HepG2 (cell line): ENCODE measurements at regions not wholly inside any gene's neighbourhood (a gene's known extent, or its start where the extent isn't known, plus 50 kb on each side); places are given as distances from the start of the nearest gene placed in this dataset.

Experiments used
- ATAC-seq: fragments of 200-7000 bp; cut with Tn5 transposase; 3 replicates; pipeline ENCODE4 v1.9.1; 2020; ENCODE audit warnings: mild to moderate bottlenecking, moderate library complexity
- BruUV-seq: library from RNA; stranded (reverse); fragments of 400-500 nt; replicated peaks from 2 replicates; lab custom pipeline; 2021; lab: Mats Ljungman, UMichigan
- CTCF ChIA-PET: fragments of 300-600 bp; formaldehyde crosslinking; extraction: SDS; loops from one replicate; lab custom pipeline; 2021; ENCODE audit warnings: low total read pairs, inconsistent platforms, low intra/inter-chr PET ratio; lab: Yijun Ruan, JAX
- POLR2A ChIA-PET: fragments of 350-600 bp; sonication (Branson Sonifier 250); formaldehyde crosslinking; loops from one replicate; lab custom pipeline; 2020; ENCODE audit warnings: antibody characterized with exemption, inconsistent platforms; lab: Yijun Ruan, JAX
- DNase-seq: peaks from one replicate; pipeline ENCODE4 v3.0.0-alpha.2; 2015; ENCODE audit warnings: low spot score
- FAIRE-seq: peaks from 3 replicates; lab custom pipeline; 2011; peaks lifted over from hg19 to GRCh38; lab: Jason Lieb, UNC
- H2AFZ ChIP-seq: one replicate; pipeline ENCODE4 v1.6.1; 2011; ENCODE audit warnings: low read length, inconsistent platforms
- H3K27ac ChIP-seq: fragments of 300-600 bp; 3 replicates; pipeline ENCODE4 v1.8.0; 2011; ENCODE audit warnings: mixed run types, mild to moderate bottlenecking, mixed read lengths, low read length, inconsistent platforms; ENCODE audit not compliant: insufficient read depth; ENCODE audit errors: extremely low read length
- H3K27me3 ChIP-seq, 2 experiments: fragments of 200-600 bp in 1 of 2; 2 replicates in 1 of 2; 3 replicates in 1 of 2; pipeline versions ENCODE4 v1.6.0 to v1.8.0; 2011; ENCODE audit warnings: low read length in 2 of 2, mild to moderate bottlenecking in 2 of 2, moderate library complexity in 2 of 2, inconsistent platforms in 1 of 2; ENCODE audit not compliant: insufficient read depth in 2 of 2, control insufficient read depth in 1 of 2
- H3K36me3 ChIP-seq, 2 experiments: fragments of 200-600 bp in 1 of 2; replicated peaks in 1 of 2; 2 replicates in 1 of 2; 3 replicates in 1 of 2; pipeline versions ENCODE4 v1.5.1 to v1.8.0; 2011; ENCODE audit warnings: low read length in 2 of 2, inconsistent platforms in 1 of 2; ENCODE audit not compliant: insufficient read depth in 2 of 2, control insufficient read depth in 1 of 2
- H3K4me1 ChIP-seq: 2 replicates; pipeline ENCODE4 v1.5.1; 2012; ENCODE audit warnings: low read length, inconsistent platforms; ENCODE audit not compliant: insufficient read depth
- H3K4me2 ChIP-seq: 2 replicates; pipeline ENCODE4 v1.6.0; 2011; ENCODE audit warnings: low read depth, low read length, inconsistent platforms
- H3K4me3 ChIP-seq, 3 experiments: fragments of 200-600 bp in 1 of 3; sonication (generic), shearing (Covaris generic) in 1 of 3; replicated peaks in 1 of 3; 2 replicates each; pipeline ENCODE4 v1.5.1; 2011 to 2016; ENCODE audit warnings: low read length in 3 of 3, inconsistent platforms in 2 of 3, low read depth in 2 of 3, mild to moderate bottlenecking in 2 of 3, control low read depth in 1 of 3, mixed read lengths in 1 of 3; ENCODE audit not compliant: insufficient read depth in 1 of 3
- H3K79me2 ChIP-seq: one replicate; pipeline ENCODE4 v1.6.1; 2011; ENCODE audit warnings: low read length, inconsistent platforms; ENCODE audit not compliant: insufficient read depth
- H3K9ac ChIP-seq: 2 replicates; pipeline ENCODE4 v1.6.0; 2011; ENCODE audit warnings: mild to moderate bottlenecking, low read depth, low read length, inconsistent platforms; ENCODE audit not compliant: insufficient read depth
- H3K9me3 ChIP-seq: 2 replicates; pipeline ENCODE4 v1.5.1; 2012; ENCODE audit warnings: mild to moderate bottlenecking, low read length
- H4K20me1 ChIP-seq: 2 replicates; pipeline ENCODE4 v1.6.0; 2011; ENCODE audit warnings: inconsistent platforms, mild to moderate bottlenecking, low read length, moderate library complexity; ENCODE audit not compliant: insufficient read depth
- BCL6 ChIP-seq: IDR thresholded peaks from 2 replicates; pipeline ENCODE4 v1.6.1; 2016; ENCODE audit warnings: missing genetic modification reagents, missing compliant biosample characterization
- BRCA1 ChIP-seq: sonication (generic); formaldehyde crosslinking; IDR thresholded peaks from 2 replicates; pipeline ENCODE4 v1.4.0; 2020; ENCODE audit warnings: missing genetic modification reagents
- IKZF1 ChIP-seq: fragments of 450-650 bp; IDR thresholded peaks from 2 replicates; pipeline ENCODE4 v1.7.1; 2016
- MEIS2 ChIP-seq: sonication (generic); formaldehyde crosslinking; IDR thresholded peaks from 2 replicates; pipeline ENCODE4 v1.9.0; 2021; ENCODE audit warnings: mild to moderate bottlenecking, missing genetic modification reagents
- NCOA2 ChIP-seq: sonication (generic); formaldehyde crosslinking; IDR thresholded peaks from 2 replicates; pipeline ENCODE4 v1.8.0; 2022; ENCODE audit warnings: inconsistent platforms
- SOX6 ChIP-seq, 2 experiments: fragments of 450-650 bp in 1 of 2; sonication (generic) in 1 of 2; formaldehyde crosslinking in 1 of 2; IDR thresholded peaks; 2 replicates each; pipeline versions ENCODE4 v1.4.0 to v1.6.1; 2017 to 2020; ENCODE audit warnings: antibody characterized with exemption in 1 of 2, mild to moderate bottlenecking in 1 of 2, missing genetic modification reagents in 1 of 2
- TAF1 ChIP-seq: sonication (generic); formaldehyde crosslinking; IDR thresholded peaks from 2 replicates; pipeline ENCODE4 v1.4.0; 2020; ENCODE audit warnings: missing genetic modification reagents
- TAF15 ChIP-seq: fragments of 200-400 bp; formaldehyde crosslinking; IDR thresholded peaks from one replicate; pipeline ENCODE4 v1.6.1; 2018; ENCODE audit warnings: mild to moderate bottlenecking, low read depth, low read length; ENCODE audit not compliant: poor library complexity, severe bottlenecking
- ZNF382 ChIP-seq: sonication (generic); formaldehyde crosslinking; IDR thresholded peaks from 2 replicates; pipeline ENCODE4 v1.5.0; 2020; ENCODE audit warnings: missing genetic modification reagents, mild to moderate bottlenecking, borderline replicate concordance
- ZNF552 ChIP-seq: sonication (generic); formaldehyde crosslinking; IDR thresholded peaks from 2 replicates; pipeline ENCODE4 v1.9.0; 2022; ENCODE audit warnings: missing genetic modification reagents, mild to moderate bottlenecking, borderline replicate concordance
- ZNF768 ChIP-seq: sonication (generic); formaldehyde crosslinking; IDR thresholded peaks from 2 replicates; pipeline ENCODE4 v1.4.0; 2020; ENCODE audit warnings: missing genetic modification reagents
- ZNF788 ChIP-seq: sonication (generic); formaldehyde crosslinking; IDR thresholded peaks from 2 replicates; pipeline ENCODE4 v1.5.0; 2020; ENCODE audit warnings: mild to moderate bottlenecking, missing genetic modification reagents, borderline replicate concordance
- ZNF879 ChIP-seq: sonication (generic); formaldehyde crosslinking; IDR thresholded peaks from 2 replicates; pipeline ENCODE4 v1.8.1; 2023; ENCODE audit warnings: missing genetic modification reagents
- WGBS: methylation state at CpG from one replicate; pipeline ENCODE4 v1.1.6; 2017; ENCODE audit warnings: low lambda C conversion rate; 5-methylcytosine and 5-hydroxymethylcytosine counted together
- in situ Hi-C: cut with HindIII; loops from 2 replicates; pipeline ENCODE4 v1.10.0; 2017; ENCODE audit warnings: low pct_unique_long_range_greater_than_20kb; ENCODE audit not compliant: extremely low pct_ligation_motif_present
- intact Hi-C: fragments of 100-400 bp; cut with micrococcal nuclease; formaldehyde crosslinking; loops from one replicate; pipeline ENCODE4 v1.10.0; 2022; ENCODE audit not compliant: unreplicated experiment
- TF ChIP-seq, protein P1 (sequence below): sonication (generic); formaldehyde crosslinking; IDR thresholded peaks from 2 replicates; pipeline ENCODE4 v1.4.0; 2020; ENCODE audit warnings: mild to moderate bottlenecking, missing genetic modification reagents
- TF ChIP-seq, protein P2 (sequence below): sonication (generic); formaldehyde crosslinking; IDR thresholded peaks from 2 replicates; pipeline ENCODE4 v1.5.1; 2020; ENCODE audit warnings: missing genetic modification reagents, mild to moderate bottlenecking, borderline replicate concordance
- TF ChIP-seq, protein P3 (sequence below): sonication (generic); formaldehyde crosslinking; IDR thresholded peaks from 2 replicates; pipeline ENCODE4 v1.8.1; 2023; ENCODE audit warnings: mild to moderate bottlenecking, missing genetic modification reagents
- TF ChIP-seq, protein P4 (sequence below): sonication (generic); formaldehyde crosslinking; IDR thresholded peaks from 2 replicates; pipeline ENCODE4 v1.8.0; 2022; ENCODE audit warnings: missing genetic modification reagents, mild to moderate bottlenecking, borderline replicate concordance
- TF ChIP-seq, protein P5 (sequence below): sonication (generic); formaldehyde crosslinking; IDR thresholded peaks from 2 replicates; pipeline ENCODE4 v1.9.0; 2021; ENCODE audit warnings: missing genetic modification reagents, mild to moderate bottlenecking, borderline replicate concordance

DNA sequence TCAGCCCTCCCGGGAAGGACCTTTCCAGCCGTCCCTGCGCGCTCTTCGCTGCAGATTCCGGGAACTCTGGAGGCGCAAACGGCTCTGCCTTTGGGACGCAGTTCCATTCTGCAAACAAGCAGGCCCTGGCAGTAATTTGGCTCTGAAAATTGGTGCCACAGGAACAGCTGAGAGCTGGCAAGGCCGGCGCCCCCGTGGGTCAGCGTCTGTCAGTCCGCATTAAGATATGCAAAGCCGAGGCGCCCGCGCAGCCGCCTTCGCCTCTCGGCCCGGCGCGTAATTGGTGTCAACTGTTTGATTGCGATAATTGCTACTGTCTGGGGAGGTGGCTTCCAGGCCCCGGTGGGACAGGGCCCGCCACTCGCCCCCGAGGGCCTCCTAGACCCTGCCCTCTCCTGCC lies 73.6 kb downstream of the NCR2 start:
- H3K36me3 ChIP-seq = no peaks in the 10 kb centered on the region
- H3K4me2 ChIP-seq = no peak overlapping the region
- peaks cover 14 to 78% of the 10 kb centered on the region in 2 experiments; a peak in 4 of 5 replicates for H3K27me3 ChIP-seq
- no peak overlapping the region for H3K27ac ChIP-seq
- H3K4me1 ChIP-seq = no peaks in the 10 kb centered on the region
- POLR2A ChIA-PET = no interaction called here
- ATAC-seq (no peak), FAIRE-seq (no peak), DNase-seq (no peak)
- intact Hi-C loops (no loop called here), in situ Hi-C loops (no loop called here)
- H3K79me2 ChIP-seq = no peaks in the 10 kb centered on the region
- WGBS = 65% methylated on average over 28 of the region's 29 CpGs
- no TSS peak for BruUV-seq
- H3K9me3 ChIP-seq = no peaks in the 10 kb centered on the region
- no peak overlapping the region for H3K9ac ChIP-seq
- TF ChIP-seq ZNF768 (CRISPR knock-in tag) = no peak
- no peak for TF ChIP-seq BCL6
- no peak for TF ChIP-seq NCOA2 (CRISPR knock-in tag)
- TF ChIP-seq, protein P1, sequence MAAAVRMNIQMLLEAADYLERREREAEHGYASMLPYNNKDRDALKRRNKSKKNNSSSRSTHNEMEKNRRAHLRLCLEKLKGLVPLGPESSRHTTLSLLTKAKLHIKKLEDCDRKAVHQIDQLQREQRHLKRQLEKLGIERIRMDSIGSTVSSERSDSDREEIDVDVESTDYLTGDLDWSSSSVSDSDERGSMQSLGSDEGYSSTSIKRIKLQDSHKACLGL = no peak
- TF ChIP-seq ZNF552 (CRISPR knock-in tag) = no peak
- TF ChIP-seq, protein P2, sequence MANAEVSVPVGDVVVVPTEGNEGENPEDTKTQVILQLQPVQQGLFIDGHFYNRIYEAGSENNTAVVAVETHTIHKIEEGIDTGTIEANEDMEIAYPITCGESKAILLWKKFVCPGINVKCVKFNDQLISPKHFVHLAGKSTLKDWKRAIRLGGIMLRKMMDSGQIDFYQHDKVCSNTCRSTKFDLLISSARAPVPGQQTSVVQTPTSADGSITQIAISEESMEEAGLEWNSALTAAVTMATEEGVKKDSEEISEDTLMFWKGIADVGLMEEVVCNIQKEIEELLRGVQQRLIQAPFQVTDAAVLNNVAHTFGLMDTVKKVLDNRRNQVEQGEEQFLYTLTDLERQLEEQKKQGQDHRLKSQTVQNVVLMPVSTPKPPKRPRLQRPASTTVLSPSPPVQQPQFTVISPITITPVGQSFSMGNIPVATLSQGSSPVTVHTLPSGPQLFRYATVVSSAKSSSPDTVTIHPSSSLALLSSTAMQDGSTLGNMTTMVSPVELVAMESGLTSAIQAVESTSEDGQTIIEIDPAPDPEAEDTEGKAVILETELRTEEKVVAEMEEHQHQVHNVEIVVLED (CRISPR knock-in tag) = no peak
- no peak for TF ChIP-seq MEIS2
- TF ChIP-seq, protein P3, sequence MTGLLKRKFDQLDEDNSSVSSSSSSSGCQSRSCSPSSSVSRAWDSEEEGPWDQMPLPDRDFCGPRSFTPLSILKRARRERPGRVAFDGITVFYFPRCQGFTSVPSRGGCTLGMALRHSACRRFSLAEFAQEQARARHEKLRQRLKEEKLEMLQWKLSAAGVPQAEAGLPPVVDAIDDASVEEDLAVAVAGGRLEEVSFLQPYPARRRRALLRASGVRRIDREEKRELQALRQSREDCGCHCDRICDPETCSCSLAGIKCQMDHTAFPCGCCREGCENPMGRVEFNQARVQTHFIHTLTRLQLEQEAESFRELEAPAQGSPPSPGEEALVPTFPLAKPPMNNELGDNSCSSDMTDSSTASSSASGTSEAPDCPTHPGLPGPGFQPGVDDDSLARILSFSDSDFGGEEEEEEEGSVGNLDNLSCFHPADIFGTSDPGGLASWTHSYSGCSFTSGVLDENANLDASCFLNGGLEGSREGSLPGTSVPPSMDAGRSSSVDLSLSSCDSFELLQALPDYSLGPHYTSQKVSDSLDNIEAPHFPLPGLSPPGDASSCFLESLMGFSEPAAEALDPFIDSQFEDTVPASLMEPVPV (CRISPR knock-in tag) = no peak
- no peak for TF ChIP-seq BRCA1 (CRISPR knock-in tag)
- TF ChIP-seq, protein P4, sequence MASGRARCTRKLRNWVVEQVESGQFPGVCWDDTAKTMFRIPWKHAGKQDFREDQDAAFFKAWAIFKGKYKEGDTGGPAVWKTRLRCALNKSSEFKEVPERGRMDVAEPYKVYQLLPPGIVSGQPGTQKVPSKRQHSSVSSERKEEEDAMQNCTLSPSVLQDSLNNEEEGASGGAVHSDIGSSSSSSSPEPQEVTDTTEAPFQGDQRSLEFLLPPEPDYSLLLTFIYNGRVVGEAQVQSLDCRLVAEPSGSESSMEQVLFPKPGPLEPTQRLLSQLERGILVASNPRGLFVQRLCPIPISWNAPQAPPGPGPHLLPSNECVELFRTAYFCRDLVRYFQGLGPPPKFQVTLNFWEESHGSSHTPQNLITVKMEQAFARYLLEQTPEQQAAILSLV (CRISPR knock-in tag) = no peak
- TF ChIP-seq ZNF382 = no peak
- no peak for TF ChIP-seq SOX6 (IDR thresholded peaks at IDR 0.05)
- no peak for TF ChIP-seq SOX6 (CRISPR knock-in tag; IDR thresholded peaks at IDR 0.05)
- TF ChIP-seq, protein P5, sequence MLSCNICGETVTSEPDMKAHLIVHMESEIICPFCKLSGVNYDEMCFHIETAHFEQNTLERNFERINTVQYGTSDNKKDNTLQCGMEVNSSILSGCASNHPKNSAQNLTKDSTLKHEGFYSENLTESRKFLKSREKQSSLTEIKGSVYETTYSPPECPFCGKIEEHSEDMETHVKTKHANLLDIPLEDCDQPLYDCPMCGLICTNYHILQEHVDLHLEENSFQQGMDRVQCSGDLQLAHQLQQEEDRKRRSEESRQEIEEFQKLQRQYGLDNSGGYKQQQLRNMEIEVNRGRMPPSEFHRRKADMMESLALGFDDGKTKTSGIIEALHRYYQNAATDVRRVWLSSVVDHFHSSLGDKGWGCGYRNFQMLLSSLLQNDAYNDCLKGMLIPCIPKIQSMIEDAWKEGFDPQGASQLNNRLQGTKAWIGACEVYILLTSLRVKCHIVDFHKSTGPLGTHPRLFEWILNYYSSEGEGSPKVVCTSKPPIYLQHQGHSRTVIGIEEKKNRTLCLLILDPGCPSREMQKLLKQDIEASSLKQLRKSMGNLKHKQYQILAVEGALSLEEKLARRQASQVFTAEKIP (CRISPR knock-in tag) = no peak
- TF ChIP-seq ZNF879 (CRISPR knock-in tag) = no peak
- TF ChIP-seq TAF1 = no peak
- TF ChIP-seq TAF15 = no peak
- no peak for TF ChIP-seq ZNF788 (CRISPR knock-in tag)
- TF ChIP-seq IKZF1 = no peak
- CTCF ChIA-PET = no interaction called here
- H4K20me1 ChIP-seq = no peaks in the 10 kb centered on the region
- no peak overlapping the region for H3K4me3 ChIP-seq
- no peak overlapping the region for H2AFZ ChIP-seq
